Stomach (tissue), 8 donors: ENCODE measurements at regions not wholly inside any gene's neighbourhood (a gene's known extent, or its start where the extent isn't known, plus 50 kb on each side); places are given as distances from the start of the nearest gene placed in this dataset.

Experiments
- DNase-seq, 2 donors: peaks; one replicate each; pipeline versions ENCODE4 v3.0.0 to v3.0.0-alpha.2; 2013 to 2019
- H3K27ac ChIP-seq, 5 donors: fragments of 200-600 bp in 4 of 5; sonication (generic) in 4 of 5; one replicate each; pipeline ENCODE4 v1.5.1; 2013 to 2019; ENCODE audit warnings: mild to moderate bottlenecking in 1 of 5, moderate library complexity in 1 of 5
- H3K27me3 ChIP-seq, 3 donors: fragments of 200-600 bp; sonication (generic); one replicate each; pipeline ENCODE4 v1.5.1; 2017 to 2019; ENCODE audit warnings: mixed run types in 1 of 3
- H3K36me3 ChIP-seq, 4 donors: fragments of 200-600 bp; sonication (generic); 1 replicate in 3 of 4; 2 replicates in 1 of 4; pipeline ENCODE4 v1.5.1; 2016 to 2019
- H3K4me1 ChIP-seq, 4 donors: fragments of 200-600 bp; sonication (generic); one replicate each; pipeline ENCODE4 v1.5.1; 2016 to 2019
- H3K4me3 ChIP-seq, 4 donors: fragments of 200-600 bp; sonication (generic) in 3 of 4; one replicate each; pipeline ENCODE4 v1.5.1; 2016 to 2019; ENCODE audit warnings: mild to moderate bottlenecking in 1 of 4
- H3K9me3 ChIP-seq, 4 donors: fragments of 200-600 bp; sonication (generic); one replicate each; pipeline ENCODE4 v1.5.1; 2016 to 2019
- EP300 ChIP-seq: sonication (generic); formaldehyde crosslinking; IDR thresholded peaks from one replicate; pipeline ENCODE4 v1.6.1; 2017; ENCODE audit warnings: antibody characterized with exemption
- POLR2A ChIP-seq, 4 donors: fragments of 450-650 bp; IDR thresholded peaks; one replicate each; pipeline ENCODE4 v1.6.1; 2016; ENCODE audit warnings: antibody characterized with exemption in 4 of 4, control low read depth in 2 of 4, mild to moderate bottlenecking in 1 of 4, moderate library complexity in 1 of 4
- POLR2AphosphoS5 ChIP-seq, 3 donors: sonication (generic); formaldehyde crosslinking; IDR thresholded peaks; one replicate each; pipeline ENCODE4 v1.6.1; 2016; ENCODE audit warnings: antibody characterized with exemption in 3 of 3
- WGBS, 5 donors: extraction: QIAGEN DNeasy Blood & Tissue Kit in 3 of 5; methylation state at CpG; one replicate each; pipeline versions ENCODE4 v1.1.5 to v1.1.7; 2013 to 2018; 5-methylcytosine and 5-hydroxymethylcytosine counted together
- intact Hi-C: fragments of 100-400 bp; cut with DNase I; formaldehyde crosslinking; loops from one replicate; pipeline ENCODE4 v1.15.1; 2023; ENCODE audit warnings: low total_unique reads
- TF ChIP-seq, protein P1 (sequence below), 7 experiments: fragments of 450-650 bp in 4 of 7; fragments of 200-600 bp in 3 of 7; sonication (generic) in 3 of 7; IDR thresholded peaks; one replicate each; pipeline ENCODE4 v1.5.1; 2016 to 2019; ENCODE audit warnings: antibody characterized with exemption in 7 of 7, control low read depth in 2 of 7, mild to moderate bottlenecking in 1 of 7
- donor health status: healthy with polysubstance abuse.
- donor health status: Bipolar disorder and iron deficiency.
- donor health status: healthy.

DNA sequence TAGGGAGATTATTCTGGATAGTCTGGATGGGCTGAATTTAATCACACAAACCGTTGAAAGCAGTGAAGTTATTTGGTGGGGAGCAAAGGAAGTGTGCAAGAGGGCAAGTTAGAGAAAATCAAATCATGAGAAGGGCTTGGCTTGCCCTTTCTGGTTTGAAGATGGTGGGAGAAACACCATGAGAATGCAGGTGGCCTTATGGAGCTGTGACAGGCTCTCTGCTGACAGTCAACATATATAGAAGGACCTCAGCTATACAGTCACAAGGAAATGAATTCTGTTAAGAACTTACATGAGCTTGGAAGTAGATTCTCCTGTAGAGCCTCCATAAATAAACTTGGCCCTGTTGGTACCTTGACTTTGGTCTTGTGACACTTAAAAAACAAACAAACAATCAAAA lies 72.3 kb downstream of the GMNC start:
- TF ChIP-seq POLR2A (IDR thresholded peaks at IDR 0.05) (no peak), EP300 (no peak), POLR2AphosphoS5 (IDR thresholded peaks at IDR 0.05) (no peak)
- TF ChIP-seq, protein P1, sequence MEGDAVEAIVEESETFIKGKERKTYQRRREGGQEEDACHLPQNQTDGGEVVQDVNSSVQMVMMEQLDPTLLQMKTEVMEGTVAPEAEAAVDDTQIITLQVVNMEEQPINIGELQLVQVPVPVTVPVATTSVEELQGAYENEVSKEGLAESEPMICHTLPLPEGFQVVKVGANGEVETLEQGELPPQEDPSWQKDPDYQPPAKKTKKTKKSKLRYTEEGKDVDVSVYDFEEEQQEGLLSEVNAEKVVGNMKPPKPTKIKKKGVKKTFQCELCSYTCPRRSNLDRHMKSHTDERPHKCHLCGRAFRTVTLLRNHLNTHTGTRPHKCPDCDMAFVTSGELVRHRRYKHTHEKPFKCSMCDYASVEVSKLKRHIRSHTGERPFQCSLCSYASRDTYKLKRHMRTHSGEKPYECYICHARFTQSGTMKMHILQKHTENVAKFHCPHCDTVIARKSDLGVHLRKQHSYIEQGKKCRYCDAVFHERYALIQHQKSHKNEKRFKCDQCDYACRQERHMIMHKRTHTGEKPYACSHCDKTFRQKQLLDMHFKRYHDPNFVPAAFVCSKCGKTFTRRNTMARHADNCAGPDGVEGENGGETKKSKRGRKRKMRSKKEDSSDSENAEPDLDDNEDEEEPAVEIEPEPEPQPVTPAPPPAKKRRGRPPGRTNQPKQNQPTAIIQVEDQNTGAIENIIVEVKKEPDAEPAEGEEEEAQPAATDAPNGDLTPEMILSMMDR (IDR thresholded peaks at IDR 0.05), result no peak
- no peaks in the 10 kb centered on the region for H3K27me3 ChIP-seq
- WGBS, 5 donors, result 34 to 54% (median 48%) methylated on average over 1 of the region's 1 CpG
- no peaks in the 10 kb centered on the region for H3K36me3 ChIP-seq
- no peaks in the 10 kb centered on the region for H3K9me3 ChIP-seq
- H3K4me3 ChIP-seq, result no peak overlapping the region
- no peak for DNase-seq
- intact Hi-C loops, result no loop called here
- no peaks in the 10 kb centered on the region for H3K4me1 ChIP-seq
- H3K27ac ChIP-seq, result no peak overlapping the region

DNA sequence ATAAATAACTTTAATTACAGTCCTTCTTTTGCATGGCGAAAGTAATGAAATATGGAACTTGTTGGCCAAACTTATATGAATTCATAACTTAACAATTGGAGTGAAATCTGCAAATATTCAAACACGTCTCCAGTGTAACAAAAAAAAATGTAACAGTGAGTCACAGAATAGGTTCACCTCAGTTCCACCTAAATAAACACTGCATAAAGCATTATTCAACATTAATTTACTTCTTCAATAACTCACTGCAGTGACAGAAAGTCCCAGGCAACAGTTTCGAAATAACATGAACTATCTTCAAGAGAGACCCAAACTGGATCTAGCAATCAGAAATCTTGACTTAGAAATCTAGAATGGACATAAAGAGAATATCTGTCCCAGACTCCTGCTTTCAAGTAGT lies 75.6 kb downstream of the GMNC start:
- 80 to 83% (median 81%) methylated on average over 3 of the region's 3 CpGs for WGBS, 5 donors
- no peaks in the 10 kb centered on the region for H3K36me3 ChIP-seq
- H3K27me3 ChIP-seq, result no peaks in the 10 kb centered on the region
- TF ChIP-seq POLR2A (IDR thresholded peaks at IDR 0.05) (no peak), EP300 (no peak), POLR2AphosphoS5 (IDR thresholded peaks at IDR 0.05) (no peak)
- TF ChIP-seq, protein P1 (IDR thresholded peaks at IDR 0.05), result no peak
- DNase-seq, result no peak
- no peaks in the 10 kb centered on the region for H3K4me1 ChIP-seq
- H3K9me3 ChIP-seq, result no peaks in the 10 kb centered on the region
- intact Hi-C loops, result no loop called here
- H3K27ac ChIP-seq, result no peak overlapping the region
- no peak overlapping the region for H3K4me3 ChIP-seq

DNA sequence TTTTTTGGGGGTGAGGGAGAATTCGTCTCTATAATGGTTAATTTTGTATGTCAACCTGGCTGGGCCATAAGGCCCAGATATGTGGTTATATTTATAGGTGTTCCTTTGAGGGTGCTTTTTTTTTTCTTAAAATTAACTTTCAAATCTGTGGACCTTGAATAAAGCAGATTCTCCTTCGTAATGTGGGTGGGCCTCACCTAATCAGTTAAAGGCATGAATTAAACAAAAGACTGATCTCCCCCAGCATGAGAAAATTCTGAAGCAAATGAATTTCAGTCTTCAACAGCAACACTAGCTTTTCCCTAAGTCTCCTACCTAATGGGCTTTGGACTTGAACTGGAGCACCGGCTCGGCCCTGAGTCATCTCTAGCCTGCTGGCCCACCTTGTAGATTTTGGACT lies 77.4 kb downstream of the GMNC start:
- no peak for DNase-seq
- no peaks in the 10 kb centered on the region for H3K9me3 ChIP-seq
- no peak overlapping the region for H3K4me3 ChIP-seq
- no peaks in the 10 kb centered on the region for H3K27me3 ChIP-seq
- TF ChIP-seq POLR2AphosphoS5 (IDR thresholded peaks at IDR 0.05) (no peak), EP300 (no peak), POLR2A (IDR thresholded peaks at IDR 0.05) (no peak)
- TF ChIP-seq, protein P1 (IDR thresholded peaks at IDR 0.05), result no peak
- intact Hi-C loops, result no loop called here
- no peaks in the 10 kb centered on the region for H3K36me3 ChIP-seq
- H3K4me1 ChIP-seq, result no peaks in the 10 kb centered on the region
- 87 to 94% (median 91%) methylated on average over 4 of the region's 4 CpGs for WGBS, 5 donors
- no peak overlapping the region for H3K27ac ChIP-seq

DNA sequence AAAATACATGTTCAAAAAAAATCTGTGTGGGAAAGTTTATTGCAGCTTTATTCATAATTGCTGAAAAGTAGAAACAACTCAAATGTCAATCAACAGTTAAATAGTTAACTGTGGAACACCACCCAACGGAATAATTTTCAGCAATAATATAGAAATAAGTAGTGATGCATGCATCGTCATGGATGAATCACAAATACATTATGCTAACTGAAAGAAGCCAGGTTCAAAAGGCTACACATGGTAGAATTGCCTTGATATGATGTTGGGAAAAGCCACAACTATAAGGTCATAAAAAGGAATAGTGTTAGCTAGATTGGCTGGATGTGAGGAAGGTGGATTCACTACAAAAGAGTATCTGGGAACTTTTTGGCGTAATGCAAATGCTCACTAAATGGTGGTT lies 82.0 kb downstream of the GMNC start:
- intact Hi-C loops, result no loop called here
- Histone ChIP-seq H3K36me3 (no peaks in the 10 kb centered on the region), H3K9me3 (no peaks in the 10 kb centered on the region), H3K27ac (no peak overlapping the region), H3K27me3 (no peaks in the 10 kb centered on the region), H3K4me1 (no peaks in the 10 kb centered on the region), H3K4me3 (no peak overlapping the region)
- TF ChIP-seq POLR2A (IDR thresholded peaks at IDR 0.05) (no peak), POLR2AphosphoS5 (IDR thresholded peaks at IDR 0.05) (no peak), EP300 (no peak)
- TF ChIP-seq, protein P1 (IDR thresholded peaks at IDR 0.05), result no peak
- 83 to 88% (median 87%) methylated on average over 3 of the region's 3 CpGs for WGBS, 5 donors
- no peak for DNase-seq
